ENCODE measurements at regions not wholly inside any gene's neighbourhood (a gene's known extent, or its start where the extent isn't known, plus 50 kb on each side); places are given as distances from the start of the nearest gene placed in this dataset.
"Not testable (repeated sequence)": the region's sequence is repeated elsewhere in the genome, so short reads cannot be mapped to it uniquely, and the experiment has no call there.

- DNase-seq (ENCODE audit: low read depth in 2 of 3, low spot score in 1 of 3): no peak
Observed at GRCh38 chr16:75919664-75920063, 193.4 kb upstream of the CPHXL start.

GRCh38 chr16:75921281-75921680, 195.0 kb upstream of the CPHXL start:
- no peak for DNase-seq (ENCODE audit: low read depth in 2 of 3, low spot score in 1 of 3)

DNA sequence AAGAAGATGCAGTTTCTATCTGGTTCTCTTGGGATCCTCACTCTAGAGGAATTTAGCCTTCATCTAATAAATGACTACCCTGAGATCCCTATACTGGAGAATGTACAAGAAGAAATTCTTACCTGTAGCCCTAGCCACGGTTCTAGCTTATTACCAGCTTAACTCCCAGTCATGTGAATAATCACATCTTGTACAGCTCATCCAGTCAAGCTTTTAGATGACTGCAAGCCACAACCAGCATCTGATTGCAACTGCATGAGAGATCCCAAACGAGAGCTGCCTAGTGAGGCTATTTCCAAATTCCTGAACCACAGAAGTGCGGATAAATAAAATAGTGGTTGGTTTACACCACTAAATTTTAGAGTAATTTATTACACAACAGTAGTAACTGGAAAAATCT, 196.0 kb upstream of the CPHXL start:
- no peak for DNase-seq (ENCODE audit: low read depth in 2 of 3, low spot score in 1 of 3)

DNA sequence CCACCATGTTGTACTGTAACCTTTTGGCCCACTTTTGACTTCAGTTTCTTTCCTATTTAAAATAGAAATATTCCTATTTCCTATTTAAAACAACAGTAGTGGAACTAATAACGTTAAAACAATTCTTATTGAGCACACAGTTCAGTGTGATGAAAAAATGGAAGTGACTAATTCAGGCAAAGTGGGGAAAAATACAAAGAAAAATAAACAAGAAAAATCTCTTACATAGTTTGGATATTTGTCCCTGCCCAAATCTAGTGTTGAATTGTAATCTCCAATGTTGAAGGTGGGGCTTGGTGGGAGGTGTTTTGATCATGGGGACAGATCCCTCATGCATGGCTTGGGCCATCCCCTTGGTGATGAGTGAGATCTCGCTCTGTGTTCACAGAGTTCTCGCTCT, 198.1 kb upstream of the CPHXL start:
- no peak for DNase-seq (ENCODE audit: low read depth in 2 of 3, low spot score in 1 of 3)

DNA sequence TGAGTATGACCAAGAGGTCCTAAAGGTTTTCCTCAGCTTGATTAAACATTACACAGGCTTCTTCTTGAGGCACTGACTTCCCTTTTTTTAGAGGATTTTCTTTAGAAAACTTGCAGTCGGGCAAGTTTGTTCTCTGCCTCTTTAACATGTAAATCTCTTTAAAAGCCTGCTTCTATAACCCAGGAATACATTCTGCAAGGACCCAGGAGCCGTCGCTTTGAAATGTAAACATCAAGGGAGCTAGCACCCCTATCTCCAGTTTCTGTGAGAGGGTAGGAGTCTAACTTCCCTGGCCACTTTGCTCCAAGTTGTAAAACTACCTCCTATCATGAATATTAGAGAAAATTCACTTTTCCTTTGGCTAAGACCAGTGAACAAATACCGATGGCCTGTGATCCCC, 201.5 kb upstream of the CPHXL start:
- DNase-seq (ENCODE audit: low read depth in 2 of 3, low spot score in 1 of 3): no peak

DNA sequence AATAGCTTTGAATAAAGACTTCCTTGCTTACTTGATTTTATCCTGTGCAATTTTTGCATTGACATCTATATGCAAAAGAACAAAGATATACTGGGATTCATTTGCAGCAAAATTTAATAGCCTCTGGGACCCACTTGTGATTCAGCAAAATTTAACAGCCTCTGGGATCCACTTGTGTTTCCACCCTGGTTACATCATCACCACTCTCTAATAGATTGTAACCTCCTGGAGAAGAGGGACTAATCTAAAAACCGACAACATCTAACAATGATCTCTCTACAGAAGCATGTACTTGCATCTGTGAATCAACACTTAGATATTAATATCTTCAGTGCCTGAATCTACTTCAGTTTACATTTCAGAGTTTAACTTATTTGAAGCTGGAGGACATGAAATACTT, 202.0 kb upstream of the CPHXL start:
- DNase-seq (ENCODE audit: low read depth in 2 of 3, low spot score in 1 of 3): no peak

GRCh38 chr16:75929046-75929445, 202.8 kb upstream of the CPHXL start:
- no peak for DNase-seq (ENCODE audit: low read depth in 2 of 3, low spot score in 1 of 3)

DNA sequence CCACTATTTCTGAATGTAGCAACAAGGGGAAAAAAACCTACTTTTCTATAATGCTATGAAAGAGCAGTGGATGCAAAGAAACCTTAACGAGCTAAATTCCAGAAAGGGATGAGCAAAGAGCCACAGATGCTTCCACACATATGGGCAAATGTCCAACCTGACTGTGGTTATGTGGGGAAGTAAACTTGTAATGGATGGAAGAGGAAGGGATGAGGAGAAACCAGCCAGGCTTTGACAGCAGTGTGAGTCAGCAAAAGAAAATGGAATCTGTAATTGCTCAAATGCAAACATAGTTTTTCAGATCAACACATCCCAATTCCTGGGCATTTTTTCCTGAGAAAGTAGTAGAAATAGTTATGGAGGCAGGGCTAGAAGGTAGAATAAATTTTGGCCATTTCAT, 204.8 kb upstream of the CPHXL start:
- no peak for DNase-seq (ENCODE audit: low read depth in 2 of 3, low spot score in 1 of 3)

DNA sequence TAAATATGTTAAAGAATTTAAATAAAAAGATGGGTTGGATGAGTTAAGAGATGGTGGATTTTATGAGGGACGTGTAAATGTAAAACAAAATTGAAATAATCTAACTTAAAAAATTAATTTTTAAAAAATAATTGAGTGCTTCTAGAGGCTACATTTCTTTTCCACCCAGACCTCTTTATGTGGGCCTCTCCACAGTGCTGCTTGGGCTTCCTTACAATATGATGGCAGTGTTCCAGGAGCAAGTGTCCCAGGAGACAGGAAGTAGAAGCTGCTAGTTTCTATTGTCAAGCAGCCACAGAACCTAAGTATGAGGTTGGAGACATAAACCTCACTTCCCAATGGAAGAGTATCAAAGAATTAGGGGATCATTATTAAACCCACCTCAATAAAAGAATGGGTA, 205.7 kb upstream of the CPHXL start:
- DNase-seq (ENCODE audit: low read depth in 2 of 3, low spot score in 1 of 3): no peak

- DNase-seq (ENCODE audit: low read depth in 2 of 3, low spot score in 1 of 3): no peak
Observed at GRCh38 chr16:75938818-75939217, 212.5 kb upstream of the CPHXL start.

- DNase-seq (ENCODE audit: low read depth in 2 of 3, low spot score in 1 of 3): no peak
Observed at GRCh38 chr16:75942351-75942750, 216.1 kb upstream of the CPHXL start.

DNA sequence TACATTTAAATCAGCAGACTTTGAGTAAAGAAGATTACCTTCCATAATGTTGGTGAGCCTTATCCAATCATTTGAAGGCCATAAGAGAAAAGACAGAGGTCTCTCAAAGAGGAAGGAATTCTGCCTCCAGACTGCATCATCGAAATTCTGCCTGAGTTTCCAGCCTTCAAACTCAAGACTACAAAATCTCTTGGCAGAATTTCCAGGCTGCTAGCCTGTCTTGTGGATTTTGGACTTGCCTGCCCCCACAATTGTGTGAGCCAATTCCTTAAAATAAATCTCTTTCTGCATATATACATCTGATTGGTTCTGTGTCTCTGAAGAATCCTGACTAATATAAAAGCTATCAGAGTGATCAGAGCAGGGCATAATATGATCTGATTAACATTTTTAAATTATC, 216.6 kb upstream of the CPHXL start:
- no peak for DNase-seq (ENCODE audit: low read depth in 2 of 3, low spot score in 1 of 3)

DNA sequence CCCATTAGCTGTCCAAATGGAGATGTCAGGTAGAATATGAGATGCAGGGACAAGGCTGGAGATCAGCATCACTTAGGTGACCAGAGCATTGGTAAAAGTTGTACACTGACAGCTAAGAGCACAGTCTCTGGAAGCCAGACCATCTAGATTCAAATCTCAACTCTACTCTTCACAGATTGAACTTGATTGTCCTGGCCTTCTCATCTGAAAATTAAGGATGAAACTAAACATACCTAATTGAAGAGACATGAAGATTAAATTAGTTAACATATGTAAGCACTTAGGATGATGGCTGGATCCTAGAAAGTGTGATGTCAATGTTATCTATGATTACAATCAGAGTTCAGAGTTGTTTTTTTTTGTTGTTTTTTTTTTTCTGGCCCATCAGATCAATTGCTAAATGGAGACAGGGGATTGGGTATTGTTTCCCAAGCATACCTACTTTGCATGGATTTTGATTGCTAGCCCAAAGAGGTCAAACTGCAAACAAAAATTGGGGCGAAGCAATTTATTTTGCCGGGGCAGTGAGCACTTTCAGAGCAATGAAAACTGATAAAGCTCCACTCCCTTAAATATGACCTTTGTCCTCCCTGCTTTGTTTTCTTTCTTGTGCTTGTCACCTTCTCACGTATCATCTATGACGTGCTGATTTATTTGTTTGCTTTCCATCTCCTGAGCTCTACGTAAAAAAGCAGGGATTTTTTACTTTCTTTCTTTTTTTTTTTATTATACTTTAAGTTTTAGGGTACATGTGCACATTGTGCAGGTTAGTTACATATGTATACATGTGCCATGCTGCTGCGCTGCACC, 217.6 kb upstream of the CPHXL start:
- DNase-seq (ENCODE audit: low read depth in 2 of 3, low spot score in 1 of 3): no peak

- DNase-seq (ENCODE audit: low read depth in 2 of 3, low spot score in 1 of 3): no peak
Observed at GRCh38 chr16:75945916-75946457, 219.7 kb upstream of the CPHXL start.

- DNase-seq (ENCODE audit: low read depth in 2 of 3, low spot score in 1 of 3): no peak
Observed at GRCh38 chr16:75947626-75948239, 221.4 kb upstream of the CPHXL start.

- no peak for DNase-seq (ENCODE audit: low read depth in 2 of 3, low spot score in 1 of 3)
Observed at GRCh38 chr16:75948441-75948840, 222.2 kb upstream of the CPHXL start.

DNA sequence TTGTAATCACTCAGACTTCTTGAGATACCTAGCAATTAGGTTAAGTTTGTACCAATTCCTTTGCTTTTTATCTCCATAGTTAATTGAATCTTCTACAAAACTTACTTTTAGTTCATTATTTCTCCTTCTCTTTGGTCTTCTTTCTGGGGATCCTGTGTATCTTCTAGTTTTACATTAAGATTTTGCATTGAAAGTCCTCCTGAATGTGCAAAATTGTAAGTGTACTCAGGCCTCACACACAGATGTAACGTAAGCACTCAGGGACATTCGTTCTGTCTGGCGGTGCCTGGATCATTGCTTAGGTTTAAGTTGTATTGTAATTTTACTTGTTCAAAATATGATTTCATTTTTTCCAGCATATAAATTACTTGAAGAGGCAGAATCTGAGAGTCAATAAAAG, 222.6 kb upstream of the CPHXL start:
- no peak for DNase-seq (ENCODE audit: low read depth in 2 of 3, low spot score in 1 of 3)

DNA sequence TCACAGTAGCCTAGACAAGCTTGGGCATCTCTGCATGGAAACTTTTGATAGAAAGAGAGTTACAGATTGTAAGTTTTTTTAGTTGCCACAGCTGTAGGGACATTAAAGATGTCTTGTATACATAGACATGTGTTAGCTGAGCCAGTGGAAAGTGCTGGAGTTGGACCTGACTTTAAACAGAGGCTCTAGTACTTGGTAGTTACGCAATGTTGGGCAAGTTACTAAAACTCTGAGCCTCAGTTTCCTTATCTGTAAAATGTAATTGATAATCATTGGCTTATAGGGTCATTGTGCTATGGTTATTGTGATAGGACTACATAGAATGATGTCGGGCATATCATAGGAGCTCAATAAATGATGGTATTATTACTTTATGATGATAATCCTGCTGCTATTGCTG, 225.8 kb upstream of the CPHXL start:
- DNase-seq (ENCODE audit: low read depth in 2 of 3, low spot score in 1 of 3): no peak

DNA sequence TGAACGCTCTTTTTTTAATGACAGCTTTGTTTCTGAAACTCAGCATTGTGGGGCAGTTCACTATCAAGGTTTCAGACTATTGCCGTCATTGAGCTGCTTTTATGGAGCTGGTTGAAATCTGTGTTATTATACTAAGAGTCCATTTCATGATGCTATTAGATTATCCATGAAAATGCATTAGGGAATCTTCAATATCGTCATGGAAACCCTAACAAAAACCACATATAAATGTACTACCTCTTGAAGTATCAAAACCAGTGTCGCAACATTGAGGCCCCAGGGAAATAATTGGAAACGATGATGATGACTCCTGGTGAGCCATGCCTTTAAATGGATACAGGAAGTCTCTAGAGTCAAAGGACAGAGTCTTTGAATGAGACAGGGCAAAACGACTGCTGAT, 231.6 kb upstream of the CPHXL start:
- DNase-seq (ENCODE audit: low read depth in 2 of 3, low spot score in 1 of 3): no peak

GRCh38 chr16:75965504-75966374, 239.4 kb upstream of the CPHXL start:
- no peak for DNase-seq (ENCODE audit: low read depth in 2 of 3, low spot score in 1 of 3)

DNA sequence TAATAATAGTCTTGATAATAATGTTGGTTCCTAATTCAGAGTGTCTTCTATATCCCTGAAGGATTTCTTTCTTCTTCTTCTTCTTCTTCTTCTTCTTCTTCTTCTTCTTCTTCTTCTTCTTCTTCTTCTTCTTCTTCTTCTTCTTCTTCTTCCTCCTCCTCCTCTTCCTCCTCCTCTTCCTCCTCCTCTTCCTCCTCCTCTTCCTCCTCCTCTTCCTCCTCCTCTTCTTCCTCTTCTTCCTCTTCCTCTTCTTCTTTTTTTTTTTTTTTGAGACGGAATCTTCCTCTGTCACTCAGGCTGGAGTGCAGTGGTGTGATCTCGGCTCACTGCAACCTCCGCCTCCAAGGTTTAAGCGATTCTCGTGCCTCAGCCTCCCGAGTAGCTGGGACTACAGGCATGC, 242.8 kb upstream of the CPHXL start:
- not testable (repeated sequence) for DNase-seq (ENCODE audit: low read depth in 2 of 3, low spot score in 1 of 3)

- no peak for DNase-seq (ENCODE audit: low read depth in 2 of 3, low spot score in 1 of 3)
Observed at GRCh38 chr16:75971334-75971733, 245.0 kb upstream of the CPHXL start.
